ENCODE measurements at regions not wholly inside any gene's neighbourhood (a gene's known extent, or its start where the extent isn't known, plus 50 kb on each side); places are given as distances from the start of the nearest gene placed in this dataset.

- Histone ChIP-seq H3K4me1 (no peaks in the 10 kb centered on the region), H3K27ac (no peak overlapping the region), H3K36me3 (no peaks in the 10 kb centered on the region), H3K4me3 (no peak overlapping the region), H3K9me3 (peaks cover 0 to 9% (median 0%) of the 10 kb centered on the region in 11 donors), H3K27me3 (no peaks in the 10 kb centered on the region)
- 89 to 90% methylated on average over 5 of the region's 5 CpGs for WGBS, 2 donors
- TF ChIP-seq, protein P1, sequence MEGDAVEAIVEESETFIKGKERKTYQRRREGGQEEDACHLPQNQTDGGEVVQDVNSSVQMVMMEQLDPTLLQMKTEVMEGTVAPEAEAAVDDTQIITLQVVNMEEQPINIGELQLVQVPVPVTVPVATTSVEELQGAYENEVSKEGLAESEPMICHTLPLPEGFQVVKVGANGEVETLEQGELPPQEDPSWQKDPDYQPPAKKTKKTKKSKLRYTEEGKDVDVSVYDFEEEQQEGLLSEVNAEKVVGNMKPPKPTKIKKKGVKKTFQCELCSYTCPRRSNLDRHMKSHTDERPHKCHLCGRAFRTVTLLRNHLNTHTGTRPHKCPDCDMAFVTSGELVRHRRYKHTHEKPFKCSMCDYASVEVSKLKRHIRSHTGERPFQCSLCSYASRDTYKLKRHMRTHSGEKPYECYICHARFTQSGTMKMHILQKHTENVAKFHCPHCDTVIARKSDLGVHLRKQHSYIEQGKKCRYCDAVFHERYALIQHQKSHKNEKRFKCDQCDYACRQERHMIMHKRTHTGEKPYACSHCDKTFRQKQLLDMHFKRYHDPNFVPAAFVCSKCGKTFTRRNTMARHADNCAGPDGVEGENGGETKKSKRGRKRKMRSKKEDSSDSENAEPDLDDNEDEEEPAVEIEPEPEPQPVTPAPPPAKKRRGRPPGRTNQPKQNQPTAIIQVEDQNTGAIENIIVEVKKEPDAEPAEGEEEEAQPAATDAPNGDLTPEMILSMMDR (IDR thresholded peaks at IDR 0.05), result no peak
- DNase-seq (no peak), ATAC-seq (no peak)
- intact Hi-C loops (cut with DNase I), result loop anchor here in 1 of 10 donors (10.0 kb wide), 1 partner anchor 187 kb away; no protein-coding TSS in a partner anchor
These were observed 153.2 kb downstream of the KLF6 start for GRCh38 chr10:3631701-3632330.

DNA sequence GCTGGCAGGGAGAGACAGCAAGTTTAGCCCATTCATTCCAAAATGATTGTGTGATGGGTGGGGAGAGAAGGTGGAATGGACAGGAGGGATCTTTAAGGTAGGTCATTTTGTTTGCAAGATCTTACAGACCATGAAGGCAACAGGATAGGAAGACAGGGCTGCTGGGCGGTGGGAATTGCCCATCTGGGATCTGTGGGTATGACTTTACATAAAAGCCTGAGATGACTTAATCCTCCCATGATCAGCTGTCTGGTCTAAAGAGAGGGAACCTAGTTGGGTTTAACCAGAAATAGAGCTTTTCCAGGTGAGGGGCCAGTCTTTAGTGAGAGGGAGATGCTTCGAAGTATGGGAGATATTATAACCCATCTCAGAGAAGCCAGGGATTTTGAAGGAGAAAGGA, 153.7 kb downstream of the KLF6 start:
- Histone ChIP-seq H3K9me3 (peaks cover 0 to 9% (median 0%) of the 10 kb centered on the region in 11 donors), H3K4me3 (no peak overlapping the region), H3K27me3 (no peaks in the 10 kb centered on the region), H3K27ac (no peak overlapping the region), H3K36me3 (no peaks in the 10 kb centered on the region), H3K4me1 (peaks cover 0 to 3% (median 0%) of the 10 kb centered on the region in 9 donors)
- DNase-seq (no peak), ATAC-seq (no peak)
- WGBS, 2 donors, result 96 to 98% methylated on average over 2 of the region's 2 CpGs
- intact Hi-C loops (cut with DNase I), result loop anchor here in 1 of 10 donors (10.0 kb wide), 1 partner anchor 186 kb away; no protein-coding TSS in a partner anchor
- TF ChIP-seq, protein P1 (IDR thresholded peaks at IDR 0.05), result no peak

- Histone ChIP-seq H3K9me3 (peaks cover 0 to 17% (median 0%) of the 10 kb centered on the region in 11 donors), H3K27me3 (no peaks in the 10 kb centered on the region), H3K4me1 (peaks cover 0 to 23% (median 14%) of the 10 kb centered on the region in 9 donors), H3K36me3 (no peaks in the 10 kb centered on the region), H3K4me3 (no peak overlapping the region), H3K27ac (no peak overlapping the region)
- intact Hi-C loops (cut with DNase I), result no loop called here
- WGBS, 2 donors, result 82 to 85% methylated on average over 11 of the region's 11 CpGs
- DNase-seq, result no peak
- no peak for ATAC-seq
- TF ChIP-seq, protein P1 (IDR thresholded peaks at IDR 0.05), result no peak
These were observed 158.9 kb downstream of the KLF6 start for GRCh38 chr10:3625959-3626751.

- Histone ChIP-seq H3K9me3 (peaks cover 0 to 26% (median 5%) of the 10 kb centered on the region in 11 donors), H3K4me1 (peaks cover 0 to 23% (median 14%) of the 10 kb centered on the region in 9 donors), H3K27me3 (no peaks in the 10 kb centered on the region), H3K27ac (peak overlapping the region in 5 of 10 donors; percentile 22 to 69 (median 50)), H3K36me3 (no peaks in the 10 kb centered on the region), H3K4me3 (no peak overlapping the region)
- DNase-seq (no peak), ATAC-seq (no peak)
- 78 to 81% methylated on average over 8 of the region's 8 CpGs for WGBS, 2 donors
- TF ChIP-seq, protein P1 (IDR thresholded peaks at IDR 0.05), result no peak
- intact Hi-C loops (cut with DNase I), result no loop called here
These were observed 160.6 kb downstream of the KLF6 start for GRCh38 chr10:3624367-3624766.
